ENCODE measurements at regions not wholly inside any gene's neighbourhood (a gene's known extent, or its start where the extent isn't known, plus 50 kb on each side); places are given as distances from the start of the nearest gene placed in this dataset.

DNA sequence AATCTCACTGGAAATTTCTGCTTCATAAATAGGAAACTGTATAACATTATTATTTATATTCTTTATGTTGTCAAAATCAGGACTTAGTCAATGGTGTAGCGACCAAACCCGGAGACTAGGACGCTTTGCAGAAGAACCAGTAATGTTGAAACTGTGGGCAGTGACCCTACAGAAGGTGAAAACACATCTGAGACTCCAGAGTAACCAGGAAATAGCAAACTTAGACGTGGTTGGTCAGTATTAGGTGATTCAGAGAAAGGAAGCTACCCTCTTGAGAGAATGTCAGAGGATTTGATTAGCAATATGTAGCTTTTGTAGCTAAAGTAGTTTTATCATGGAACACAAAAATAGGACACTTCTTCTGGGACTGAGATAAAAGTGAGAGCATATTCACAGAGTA is 381.9 kb downstream of the SLC16A7 start:
- WGBS, result 45% methylated on average over 4 of the region's 4 CpGs
- Histone ChIP-seq H3K36me3 (ENCODE audit: control insufficient read depth in 4 of 4, insufficient read depth in 3 of 4, low read depth in 1 of 4, low read length in 3 of 4) (no peaks in the 10 kb centered on the region), H3K27ac (ENCODE audit: low read depth in 1 of 2, low read length in 2 of 2) (no peak overlapping the region), H3K27me3 (ENCODE audit: control insufficient read depth in 4 of 4, insufficient read depth in 4 of 4, low read length in 3 of 4) (no peaks in the 10 kb centered on the region), H3K9ac (ENCODE audit: low read depth in 1 of 2, low read length in 2 of 2) (no peak overlapping the region), H3K9me3 (ENCODE audit: control insufficient read depth in 4 of 4, low read length in 3 of 4) (no peaks in the 10 kb centered on the region), H3K4me1 (ENCODE audit: control insufficient read depth in 4 of 4, insufficient read depth in 4 of 4, low read length in 3 of 4) (no peaks in the 10 kb centered on the region), H3K4me3 (ENCODE audit: low read depth in 1 of 3, low read length in 3 of 3) (no peak overlapping the region)
- DNase-seq (ENCODE audit: low spot score), result no peak
- no peak for TF ChIP-seq EGR1 (IDR thresholded peaks at IDR 0.05; ENCODE audit: low read depth in 2 of 2)
- TF ChIP-seq RAD21 (IDR thresholded peaks at IDR 0.05), result no peak
- no peak for TF ChIP-seq RXRA (IDR thresholded peaks at IDR 0.05)
- TF ChIP-seq, protein P1, sequence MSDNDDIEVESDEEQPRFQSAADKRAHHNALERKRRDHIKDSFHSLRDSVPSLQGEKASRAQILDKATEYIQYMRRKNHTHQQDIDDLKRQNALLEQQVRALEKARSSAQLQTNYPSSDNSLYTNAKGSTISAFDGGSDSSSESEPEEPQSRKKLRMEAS (IDR thresholded peaks at IDR 0.05), result no peak
- TF ChIP-seq HNF4G (IDR thresholded peaks at IDR 0.05), result no peak
- no peak for TF ChIP-seq FOXA2 (IDR thresholded peaks at IDR 0.05)
- TF ChIP-seq HNF4A (conservative IDR thresholded peaks at IDR 0.05), result no peak
- TF ChIP-seq, protein P2, sequence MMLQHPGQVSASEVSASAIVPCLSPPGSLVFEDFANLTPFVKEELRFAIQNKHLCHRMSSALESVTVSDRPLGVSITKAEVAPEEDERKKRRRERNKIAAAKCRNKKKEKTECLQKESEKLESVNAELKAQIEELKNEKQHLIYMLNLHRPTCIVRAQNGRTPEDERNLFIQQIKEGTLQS (IDR thresholded peaks at IDR 0.05), result no peak
- TF ChIP-seq NR2F2 (IDR thresholded peaks at IDR 0.05), result no peak
- no peak for TF ChIP-seq FOXA1 (IDR thresholded peaks at IDR 0.05)
- TF ChIP-seq, protein P3, sequence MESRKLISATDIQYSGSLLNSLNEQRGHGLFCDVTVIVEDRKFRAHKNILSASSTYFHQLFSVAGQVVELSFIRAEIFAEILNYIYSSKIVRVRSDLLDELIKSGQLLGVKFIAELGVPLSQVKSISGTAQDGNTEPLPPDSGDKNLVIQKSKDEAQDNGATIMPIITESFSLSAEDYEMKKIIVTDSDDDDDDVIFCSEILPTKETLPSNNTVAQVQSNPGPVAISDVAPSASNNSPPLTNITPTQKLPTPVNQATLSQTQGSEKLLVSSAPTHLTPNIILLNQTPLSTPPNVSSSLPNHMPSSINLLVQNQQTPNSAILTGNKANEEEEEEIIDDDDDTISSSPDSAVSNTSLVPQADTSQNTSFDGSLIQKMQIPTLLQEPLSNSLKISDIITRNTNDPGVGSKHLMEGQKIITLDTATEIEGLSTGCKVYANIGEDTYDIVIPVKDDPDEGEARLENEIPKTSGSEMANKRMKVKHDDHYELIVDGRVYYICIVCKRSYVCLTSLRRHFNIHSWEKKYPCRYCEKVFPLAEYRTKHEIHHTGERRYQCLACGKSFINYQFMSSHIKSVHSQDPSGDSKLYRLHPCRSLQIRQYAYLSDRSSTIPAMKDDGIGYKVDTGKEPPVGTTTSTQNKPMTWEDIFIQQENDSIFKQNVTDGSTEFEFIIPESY (IDR thresholded peaks at IDR 0.05), result no peak

DNA sequence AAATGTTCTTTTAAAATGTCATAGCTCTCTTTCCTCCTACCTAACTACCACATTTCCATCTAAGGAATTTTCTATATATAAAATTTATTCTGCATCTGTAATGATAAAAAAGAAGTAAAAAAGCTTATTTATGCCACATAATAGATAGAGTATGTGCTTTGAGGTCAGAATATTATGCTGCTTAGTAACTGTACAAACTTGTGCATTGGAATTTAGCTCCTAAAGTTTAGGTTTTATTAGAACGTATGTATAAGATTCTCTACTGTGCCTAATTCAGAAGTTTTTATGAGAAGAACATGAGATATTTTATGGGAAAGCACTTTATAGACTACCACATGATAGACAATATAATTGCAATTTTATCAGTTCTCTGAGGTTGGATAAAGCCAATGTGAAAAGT is 384.6 kb downstream of the SLC16A7 start:
- H3K27me3 ChIP-seq (ENCODE audit: control insufficient read depth in 4 of 4, insufficient read depth in 4 of 4, low read length in 3 of 4), result no peaks in the 10 kb centered on the region
- TF ChIP-seq EGR1 (IDR thresholded peaks at IDR 0.05; ENCODE audit: low read depth in 2 of 2) (no peak), RAD21 (IDR thresholded peaks at IDR 0.05) (no peak), FOXA2 (IDR thresholded peaks at IDR 0.05) (no peak), SP1 (IDR thresholded peaks at IDR 0.05) (no peak), HNF4G (IDR thresholded peaks at IDR 0.05) (no peak), GABPA (IDR thresholded peaks at IDR 0.05 in 1 of 2, conservative IDR thresholded peaks at IDR 0.05 in 1 of 2) (no peak), YY1 (IDR thresholded peaks at IDR 0.05) (no peak), HNF4A (conservative IDR thresholded peaks at IDR 0.05) (no peak), NR2F2 (IDR thresholded peaks at IDR 0.05) (no peak), RXRA (IDR thresholded peaks at IDR 0.05) (no peak), TAF1 (conservative IDR thresholded peaks at IDR 0.05) (no peak), FOXA1 (IDR thresholded peaks at IDR 0.05) (no peak), JUND (IDR thresholded peaks at IDR 0.05) (no peak)
- TF ChIP-seq, protein P2 (IDR thresholded peaks at IDR 0.05), result no peak
- TF ChIP-seq, protein P1 (IDR thresholded peaks at IDR 0.05), result no peak
- TF ChIP-seq, protein P4, sequence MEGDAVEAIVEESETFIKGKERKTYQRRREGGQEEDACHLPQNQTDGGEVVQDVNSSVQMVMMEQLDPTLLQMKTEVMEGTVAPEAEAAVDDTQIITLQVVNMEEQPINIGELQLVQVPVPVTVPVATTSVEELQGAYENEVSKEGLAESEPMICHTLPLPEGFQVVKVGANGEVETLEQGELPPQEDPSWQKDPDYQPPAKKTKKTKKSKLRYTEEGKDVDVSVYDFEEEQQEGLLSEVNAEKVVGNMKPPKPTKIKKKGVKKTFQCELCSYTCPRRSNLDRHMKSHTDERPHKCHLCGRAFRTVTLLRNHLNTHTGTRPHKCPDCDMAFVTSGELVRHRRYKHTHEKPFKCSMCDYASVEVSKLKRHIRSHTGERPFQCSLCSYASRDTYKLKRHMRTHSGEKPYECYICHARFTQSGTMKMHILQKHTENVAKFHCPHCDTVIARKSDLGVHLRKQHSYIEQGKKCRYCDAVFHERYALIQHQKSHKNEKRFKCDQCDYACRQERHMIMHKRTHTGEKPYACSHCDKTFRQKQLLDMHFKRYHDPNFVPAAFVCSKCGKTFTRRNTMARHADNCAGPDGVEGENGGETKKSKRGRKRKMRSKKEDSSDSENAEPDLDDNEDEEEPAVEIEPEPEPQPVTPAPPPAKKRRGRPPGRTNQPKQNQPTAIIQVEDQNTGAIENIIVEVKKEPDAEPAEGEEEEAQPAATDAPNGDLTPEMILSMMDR (IDR thresholded peaks at IDR 0.05; ENCODE audit: low read depth, low read length, missing input control), result no peak
- TF ChIP-seq, protein P3 (IDR thresholded peaks at IDR 0.05), result no peak
- TF ChIP-seq, protein P5, sequence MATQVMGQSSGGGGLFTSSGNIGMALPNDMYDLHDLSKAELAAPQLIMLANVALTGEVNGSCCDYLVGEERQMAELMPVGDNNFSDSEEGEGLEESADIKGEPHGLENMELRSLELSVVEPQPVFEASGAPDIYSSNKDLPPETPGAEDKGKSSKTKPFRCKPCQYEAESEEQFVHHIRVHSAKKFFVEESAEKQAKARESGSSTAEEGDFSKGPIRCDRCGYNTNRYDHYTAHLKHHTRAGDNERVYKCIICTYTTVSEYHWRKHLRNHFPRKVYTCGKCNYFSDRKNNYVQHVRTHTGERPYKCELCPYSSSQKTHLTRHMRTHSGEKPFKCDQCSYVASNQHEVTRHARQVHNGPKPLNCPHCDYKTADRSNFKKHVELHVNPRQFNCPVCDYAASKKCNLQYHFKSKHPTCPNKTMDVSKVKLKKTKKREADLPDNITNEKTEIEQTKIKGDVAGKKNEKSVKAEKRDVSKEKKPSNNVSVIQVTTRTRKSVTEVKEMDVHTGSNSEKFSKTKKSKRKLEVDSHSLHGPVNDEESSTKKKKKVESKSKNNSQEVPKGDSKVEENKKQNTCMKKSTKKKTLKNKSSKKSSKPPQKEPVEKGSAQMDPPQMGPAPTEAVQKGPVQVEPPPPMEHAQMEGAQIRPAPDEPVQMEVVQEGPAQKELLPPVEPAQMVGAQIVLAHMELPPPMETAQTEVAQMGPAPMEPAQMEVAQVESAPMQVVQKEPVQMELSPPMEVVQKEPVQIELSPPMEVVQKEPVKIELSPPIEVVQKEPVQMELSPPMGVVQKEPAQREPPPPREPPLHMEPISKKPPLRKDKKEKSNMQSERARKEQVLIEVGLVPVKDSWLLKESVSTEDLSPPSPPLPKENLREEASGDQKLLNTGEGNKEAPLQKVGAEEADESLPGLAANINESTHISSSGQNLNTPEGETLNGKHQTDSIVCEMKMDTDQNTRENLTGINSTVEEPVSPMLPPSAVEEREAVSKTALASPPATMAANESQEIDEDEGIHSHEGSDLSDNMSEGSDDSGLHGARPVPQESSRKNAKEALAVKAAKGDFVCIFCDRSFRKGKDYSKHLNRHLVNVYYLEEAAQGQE (IDR thresholded peaks at IDR 0.05), result no peak
- H3K9ac ChIP-seq (ENCODE audit: low read depth in 1 of 2, low read length in 2 of 2), result no peak overlapping the region
- no peak for DNase-seq (ENCODE audit: low spot score)
- H3K27ac ChIP-seq (ENCODE audit: low read depth in 1 of 2, low read length in 2 of 2), result no peak overlapping the region
- no peaks in the 10 kb centered on the region for H3K36me3 ChIP-seq (ENCODE audit: control insufficient read depth in 4 of 4, insufficient read depth in 3 of 4, low read depth in 1 of 4, low read length in 3 of 4)
- WGBS, result 79% methylated on average over 1 of the region's 1 CpG
- H3K4me3 ChIP-seq (ENCODE audit: low read depth in 1 of 3, low read length in 3 of 3), result no peak overlapping the region
- H3K9me3 ChIP-seq (ENCODE audit: control insufficient read depth in 4 of 4, low read length in 3 of 4), result no peaks in the 10 kb centered on the region
- H3K4me1 ChIP-seq (ENCODE audit: control insufficient read depth in 4 of 4, insufficient read depth in 4 of 4, low read length in 3 of 4), result no peaks in the 10 kb centered on the region
